ENCODE measurements at regions not wholly inside any gene's neighbourhood (a gene's known extent, or its start where the extent isn't known, plus 50 kb on each side); places are given as distances from the start of the nearest gene placed in this dataset.
"Not testable (repeated sequence)": the region's sequence is repeated elsewhere in the genome, so short reads cannot be mapped to it uniquely, and the experiment has no call there.

GRCh38 chr2:156765450-156765849, 329.3 kb downstream of the GPD2 start:
- Mint-ChIP-seq H3K27me3 (no peaks in the 10 kb centered on the region), H3K4me1 (no peaks in the 10 kb centered on the region), H3K9me3 (peaks cover 9% of the 10 kb centered on the region)

GRCh38 chr2:156769802-156770201, 333.6 kb downstream of the GPD2 start:
- ATAC-seq (ENCODE audit: low read depth) (no peak), DNase-seq (ENCODE audit: low spot score in 2 of 2) (no peak)
- Mint-ChIP-seq H3K27me3 (no peaks in the 10 kb centered on the region), H3K9me3 (peaks cover 11% of the 10 kb centered on the region), H3K36me3 (no peaks in the 10 kb centered on the region), H3K27ac (no peak overlapping the region), H3K4me3 (no peak overlapping the region), H3K4me1 (no peaks in the 10 kb centered on the region)

More at GRCh38 chr2:156765450-156765849, 329.3 kb downstream of the GPD2 start:
- no peak overlapping the region for H3K4me3 Mint-ChIP-seq
- ATAC-seq (ENCODE audit: low read depth) (no peak), DNase-seq (ENCODE audit: low spot score in 2 of 2) (no peak)
- H3K27ac Mint-ChIP-seq, result no peak overlapping the region
- no peaks in the 10 kb centered on the region for H3K36me3 Mint-ChIP-seq

- H3K9me3 Mint-ChIP-seq, result peaks cover 3% of the 10 kb centered on the region
- H3K4me1 Mint-ChIP-seq, result no peaks in the 10 kb centered on the region
- H3K27ac Mint-ChIP-seq, result no peak overlapping the region
- no peaks in the 10 kb centered on the region for H3K27me3 Mint-ChIP-seq
- DNase-seq (ENCODE audit: low spot score in 2 of 2), result no peak
- no peak overlapping the region for H3K4me3 Mint-ChIP-seq
- no peaks in the 10 kb centered on the region for H3K36me3 Mint-ChIP-seq
- ATAC-seq (ENCODE audit: low read depth), result no peak
Observed at GRCh38 chr2:156778916-156779315, 342.7 kb downstream of the GPD2 start.

- Mint-ChIP-seq H3K9me3 (no peaks in the 10 kb centered on the region), H3K27ac (no peak overlapping the region), H3K4me3 (no peak overlapping the region), H3K27me3 (no peaks in the 10 kb centered on the region), H3K36me3 (no peaks in the 10 kb centered on the region), H3K4me1 (no peaks in the 10 kb centered on the region)
- no peak for DNase-seq (ENCODE audit: low spot score in 2 of 2)
- ATAC-seq (ENCODE audit: low read depth), result no peak
Observed at GRCh38 chr2:156779416-156780120, 343.4 kb downstream of the GPD2 start.

GRCh38 chr2:156781677-156782076, 345.5 kb downstream of the GPD2 start:
- not testable (repeated sequence) for H3K27ac Mint-ChIP-seq; H3K36me3 Mint-ChIP-seq; H3K4me3 Mint-ChIP-seq; H3K9me3 Mint-ChIP-seq; DNase-seq (ENCODE audit: low spot score in 2 of 2); H3K27me3 Mint-ChIP-seq; ATAC-seq (ENCODE audit: low read depth); H3K4me1 Mint-ChIP-seq

- no peaks in the 10 kb centered on the region for H3K9me3 Mint-ChIP-seq
- H3K4me3 Mint-ChIP-seq, result no peak overlapping the region
- H3K4me1 Mint-ChIP-seq, result no peaks in the 10 kb centered on the region
- no peaks in the 10 kb centered on the region for H3K36me3 Mint-ChIP-seq
- no peak overlapping the region for H3K27ac Mint-ChIP-seq
- peaks cover 1% of the 10 kb centered on the region for H3K27me3 Mint-ChIP-seq
- DNase-seq (ENCODE audit: low spot score in 2 of 2) (no peak), ATAC-seq (ENCODE audit: low read depth) (no peak)
Observed at GRCh38 chr2:156784020-156784701, 348.0 kb downstream of the GPD2 start.

- Mint-ChIP-seq H3K9me3 (peaks cover 2% of the 10 kb centered on the region), H3K4me1 (no peaks in the 10 kb centered on the region), H3K36me3 (no peaks in the 10 kb centered on the region), H3K4me3 (no peak overlapping the region), H3K27ac (no peak overlapping the region), H3K27me3 (peaks cover 1% of the 10 kb centered on the region)
- DNase-seq (ENCODE audit: low spot score in 2 of 2), result no peak
- ATAC-seq (ENCODE audit: low read depth), result no peak
Observed at GRCh38 chr2:156787517-156787916, 351.3 kb downstream of the GPD2 start.

- H3K4me3 Mint-ChIP-seq, result no peak overlapping the region
- H3K9me3 Mint-ChIP-seq, result peaks cover 2% of the 10 kb centered on the region
- DNase-seq (ENCODE audit: low spot score in 2 of 2) (no peak), ATAC-seq (ENCODE audit: low read depth) (no peak)
- no peaks in the 10 kb centered on the region for H3K36me3 Mint-ChIP-seq
- H3K4me1 Mint-ChIP-seq, result no peaks in the 10 kb centered on the region
- no peak overlapping the region for H3K27ac Mint-ChIP-seq
- peaks cover 1% of the 10 kb centered on the region for H3K27me3 Mint-ChIP-seq
Observed at GRCh38 chr2:156790343-156791037, 354.3 kb downstream of the GPD2 start.

GRCh38 chr2:156792242-156792840, 356.2 kb downstream of the GPD2 start:
- no peak for ATAC-seq (ENCODE audit: low read depth)
- Mint-ChIP-seq H3K36me3 (no peaks in the 10 kb centered on the region), H3K27ac (no peak overlapping the region), H3K27me3 (no peaks in the 10 kb centered on the region), H3K9me3 (peaks cover 2% of the 10 kb centered on the region), H3K4me3 (no peak overlapping the region), H3K4me1 (no peaks in the 10 kb centered on the region)
- DNase-seq (ENCODE audit: low spot score in 2 of 2), result no peak

- no peak for DNase-seq (ENCODE audit: low spot score in 2 of 2)
- ATAC-seq (ENCODE audit: low read depth), result no peak
- H3K4me1 Mint-ChIP-seq, result no peaks in the 10 kb centered on the region
- no peak overlapping the region for H3K4me3 Mint-ChIP-seq
- H3K27me3 Mint-ChIP-seq, result no peaks in the 10 kb centered on the region
- no peak overlapping the region for H3K27ac Mint-ChIP-seq
- H3K9me3 Mint-ChIP-seq, result no peaks in the 10 kb centered on the region
- H3K36me3 Mint-ChIP-seq, result no peaks in the 10 kb centered on the region
Observed at GRCh38 chr2:156797832-156798231, 361.7 kb downstream of the GPD2 start.

GRCh38 chr2:156800065-156800653, 364.0 kb downstream of the GPD2 start:
- Mint-ChIP-seq H3K27ac (no peak overlapping the region), H3K27me3 (no peaks in the 10 kb centered on the region), H3K4me3 (no peak overlapping the region), H3K4me1 (no peaks in the 10 kb centered on the region), H3K36me3 (no peaks in the 10 kb centered on the region), H3K9me3 (no peaks in the 10 kb centered on the region)
- DNase-seq (ENCODE audit: low spot score in 2 of 2) (no peak), ATAC-seq (ENCODE audit: low read depth) (no peak)

- no peaks in the 10 kb centered on the region for H3K4me1 Mint-ChIP-seq
- H3K4me3 Mint-ChIP-seq, result no peak overlapping the region
Observed at GRCh38 chr2:156800781-156801361, 364.7 kb downstream of the GPD2 start.

GRCh38 chr2:156803243-156803642, 367.1 kb downstream of the GPD2 start:
- Mint-ChIP-seq H3K9me3 (peaks cover 5% of the 10 kb centered on the region), H3K4me3 (no peak overlapping the region), H3K36me3 (no peaks in the 10 kb centered on the region), H3K27ac (no peak overlapping the region), H3K4me1 (no peaks in the 10 kb centered on the region), H3K27me3 (no peaks in the 10 kb centered on the region)
- no peak for DNase-seq (ENCODE audit: low spot score in 2 of 2)
- no peak for ATAC-seq (ENCODE audit: low read depth)

More at GRCh38 chr2:156800781-156801361, 364.7 kb downstream of the GPD2 start:
- no peaks in the 10 kb centered on the region for H3K27me3 Mint-ChIP-seq
- DNase-seq (ENCODE audit: low spot score in 2 of 2) (no peak), ATAC-seq (ENCODE audit: low read depth) (no peak)
- H3K36me3 Mint-ChIP-seq, result no peaks in the 10 kb centered on the region
- no peak overlapping the region for H3K27ac Mint-ChIP-seq
- H3K9me3 Mint-ChIP-seq, result no peaks in the 10 kb centered on the region

Measured in memory B cell (primary cell).